Esophagus muscularis mucosa (tissue), 4 donors: ENCODE measurements at regions not wholly inside any gene's neighbourhood (a gene's known extent, or its start where the extent isn't known, plus 50 kb on each side); places are given as distances from the start of the nearest gene placed in this dataset.

Source experiments
- CTCF ChIP-seq, 3 experiments: fragments of 200-600 bp in 2 of 3; fragments of 450-650 bp in 1 of 3; sonication (generic) in 2 of 3; IDR thresholded peaks; one replicate each; pipeline ENCODE4 v1.5.1; 2017 to 2019; ENCODE audit warnings: antibody characterized with exemption in 3 of 3, mild to moderate bottlenecking in 2 of 3, moderate library complexity in 1 of 3
- EP300 ChIP-seq: sonication (generic); formaldehyde crosslinking; IDR thresholded peaks from one replicate; pipeline ENCODE4 v1.6.1; 2017; ENCODE audit warnings: antibody characterized with exemption
- POLR2A ChIP-seq: fragments of 450-650 bp; IDR thresholded peaks from one replicate; pipeline ENCODE4 v1.6.1; 2017; ENCODE audit warnings: antibody characterized with exemption, moderate library complexity, mild to moderate bottlenecking, low read depth
- POLR2AphosphoS5 ChIP-seq, 2 donors: sonication (generic); formaldehyde crosslinking; IDR thresholded peaks; one replicate each; pipeline ENCODE4 v1.6.1; 2017; ENCODE audit warnings: antibody characterized with exemption in 2 of 2

- TF ChIP-seq CTCF (IDR thresholded peaks at IDR 0.05) (no peak), POLR2AphosphoS5 (IDR thresholded peaks at IDR 0.05) (no peak), POLR2A (no peak), EP300 (no peak)
These were observed 637.9 kb downstream of the FAT4 start for GRCh38 chr4:125952631-125953030.
